ENCODE measurements at regions not wholly inside any gene's neighbourhood (a gene's known extent, or its start where the extent isn't known, plus 50 kb on each side); places are given as distances from the start of the nearest gene placed in this dataset.

DNA sequence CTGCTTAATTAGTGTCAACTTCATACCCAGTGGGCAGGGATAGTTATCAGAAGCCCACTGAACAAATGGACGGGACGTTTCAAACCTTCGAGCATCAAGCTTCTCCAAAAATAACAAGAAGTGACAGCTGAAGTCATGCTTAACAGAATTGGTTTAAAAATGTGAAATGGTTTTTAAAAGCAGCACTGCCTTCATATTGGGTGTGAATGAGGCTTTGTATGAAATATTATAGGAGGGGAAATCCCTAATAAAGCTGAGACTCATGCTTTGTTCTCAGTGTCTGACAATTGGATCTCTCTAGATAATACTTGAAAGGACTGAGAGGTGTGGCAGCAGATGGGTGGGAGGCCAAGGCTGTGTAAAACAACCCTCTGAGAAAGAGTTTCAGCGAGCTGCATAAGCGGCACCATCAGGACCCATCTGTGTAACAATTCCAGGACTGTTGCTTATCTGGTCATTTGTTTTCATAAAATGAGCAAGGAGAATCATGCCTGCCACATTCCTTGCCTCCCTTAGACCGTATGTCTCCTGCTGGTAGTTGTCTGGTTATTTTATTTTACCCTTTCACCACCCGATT lies 667.7 kb downstream of the DIAPH3 start:
- TF ChIP-seq, protein P1, sequence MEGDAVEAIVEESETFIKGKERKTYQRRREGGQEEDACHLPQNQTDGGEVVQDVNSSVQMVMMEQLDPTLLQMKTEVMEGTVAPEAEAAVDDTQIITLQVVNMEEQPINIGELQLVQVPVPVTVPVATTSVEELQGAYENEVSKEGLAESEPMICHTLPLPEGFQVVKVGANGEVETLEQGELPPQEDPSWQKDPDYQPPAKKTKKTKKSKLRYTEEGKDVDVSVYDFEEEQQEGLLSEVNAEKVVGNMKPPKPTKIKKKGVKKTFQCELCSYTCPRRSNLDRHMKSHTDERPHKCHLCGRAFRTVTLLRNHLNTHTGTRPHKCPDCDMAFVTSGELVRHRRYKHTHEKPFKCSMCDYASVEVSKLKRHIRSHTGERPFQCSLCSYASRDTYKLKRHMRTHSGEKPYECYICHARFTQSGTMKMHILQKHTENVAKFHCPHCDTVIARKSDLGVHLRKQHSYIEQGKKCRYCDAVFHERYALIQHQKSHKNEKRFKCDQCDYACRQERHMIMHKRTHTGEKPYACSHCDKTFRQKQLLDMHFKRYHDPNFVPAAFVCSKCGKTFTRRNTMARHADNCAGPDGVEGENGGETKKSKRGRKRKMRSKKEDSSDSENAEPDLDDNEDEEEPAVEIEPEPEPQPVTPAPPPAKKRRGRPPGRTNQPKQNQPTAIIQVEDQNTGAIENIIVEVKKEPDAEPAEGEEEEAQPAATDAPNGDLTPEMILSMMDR (IDR thresholded peaks at IDR 0.05) = no peak
- TF ChIP-seq POLR2A (IDR thresholded peaks at IDR 0.05) = no peak

All from Peyer's patch (tissue), 4 donors.